ENCODE measurements at regions not wholly inside any gene's neighbourhood (a gene's known extent, or its start where the extent isn't known, plus 50 kb on each side); places are given as distances from the start of the nearest gene placed in this dataset.

DNA sequence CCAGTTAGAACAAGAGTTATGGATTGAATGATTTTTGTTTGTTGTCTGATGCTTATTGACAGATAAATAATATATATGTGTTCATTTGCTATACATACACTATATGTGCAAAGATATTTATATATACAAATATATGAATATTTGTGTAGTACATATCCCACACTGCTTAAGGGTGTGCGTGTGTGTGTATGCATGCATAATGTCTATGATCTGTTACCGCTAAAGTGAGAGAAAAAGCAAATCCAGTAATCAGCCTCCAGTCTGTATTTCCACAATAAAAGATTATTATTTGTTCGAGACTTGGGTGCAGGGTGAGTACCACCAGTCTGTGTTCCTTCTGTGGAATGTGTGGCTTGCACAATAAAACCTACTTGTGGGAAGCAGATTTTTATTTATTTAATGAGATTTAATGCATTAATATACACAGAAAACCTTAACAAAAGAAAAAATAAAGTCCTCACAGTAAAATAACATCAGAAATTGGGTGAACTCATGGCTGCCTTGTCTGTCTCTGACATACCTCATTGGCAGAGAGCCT is 366.0 kb upstream of the TBL1XR1 start:
- TF ChIP-seq, protein P1, sequence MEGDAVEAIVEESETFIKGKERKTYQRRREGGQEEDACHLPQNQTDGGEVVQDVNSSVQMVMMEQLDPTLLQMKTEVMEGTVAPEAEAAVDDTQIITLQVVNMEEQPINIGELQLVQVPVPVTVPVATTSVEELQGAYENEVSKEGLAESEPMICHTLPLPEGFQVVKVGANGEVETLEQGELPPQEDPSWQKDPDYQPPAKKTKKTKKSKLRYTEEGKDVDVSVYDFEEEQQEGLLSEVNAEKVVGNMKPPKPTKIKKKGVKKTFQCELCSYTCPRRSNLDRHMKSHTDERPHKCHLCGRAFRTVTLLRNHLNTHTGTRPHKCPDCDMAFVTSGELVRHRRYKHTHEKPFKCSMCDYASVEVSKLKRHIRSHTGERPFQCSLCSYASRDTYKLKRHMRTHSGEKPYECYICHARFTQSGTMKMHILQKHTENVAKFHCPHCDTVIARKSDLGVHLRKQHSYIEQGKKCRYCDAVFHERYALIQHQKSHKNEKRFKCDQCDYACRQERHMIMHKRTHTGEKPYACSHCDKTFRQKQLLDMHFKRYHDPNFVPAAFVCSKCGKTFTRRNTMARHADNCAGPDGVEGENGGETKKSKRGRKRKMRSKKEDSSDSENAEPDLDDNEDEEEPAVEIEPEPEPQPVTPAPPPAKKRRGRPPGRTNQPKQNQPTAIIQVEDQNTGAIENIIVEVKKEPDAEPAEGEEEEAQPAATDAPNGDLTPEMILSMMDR (IDR thresholded peaks at IDR 0.05; ENCODE audit: unreplicated experiment in 3 of 3) = no peak
- H3K27ac Mint-ChIP-seq = no peak overlapping the region

DNA sequence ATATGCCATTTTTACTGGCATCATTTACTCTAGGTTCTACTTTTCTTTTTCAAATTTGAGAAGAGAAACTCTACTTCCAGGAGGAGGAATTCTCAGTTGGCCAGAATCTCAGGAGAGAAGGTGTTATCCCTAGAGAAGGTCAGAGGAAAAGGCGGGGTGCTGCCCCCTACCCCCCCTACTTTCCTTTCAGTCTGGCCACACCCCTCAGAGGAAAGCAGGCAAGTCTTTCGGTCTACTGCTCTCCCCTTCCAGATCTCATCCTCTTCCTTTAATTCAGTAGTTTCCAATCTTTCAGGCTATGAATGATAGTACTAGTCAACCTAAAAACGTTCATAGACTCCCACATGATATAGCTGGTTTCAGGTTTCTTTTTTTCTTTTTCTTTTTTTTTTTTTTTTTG is 366.5 kb upstream of the TBL1XR1 start:
- Mint-ChIP-seq H3K4me1 (peaks cover 23% of the 10 kb centered on the region), H3K36me3 (ENCODE audit: low read depth) (no peaks in the 10 kb centered on the region), H3K27me3 (ENCODE audit: low read depth) (peaks cover 4% of the 10 kb centered on the region), H3K9me3 (peaks cover 3% of the 10 kb centered on the region), H3K27ac (no peak overlapping the region), H3K4me3 (no peak overlapping the region)
- TF ChIP-seq, protein P1 (IDR thresholded peaks at IDR 0.05; ENCODE audit: unreplicated experiment in 3 of 3) = no peak

More for the DNA sequence above, 366.0 kb upstream of the TBL1XR1 start:
- peaks cover 4% of the 10 kb centered on the region for H3K27me3 Mint-ChIP-seq (ENCODE audit: low read depth)
- peaks cover 23% of the 10 kb centered on the region for H3K4me1 Mint-ChIP-seq
- peaks cover 3% of the 10 kb centered on the region for H3K9me3 Mint-ChIP-seq
- H3K4me3 Mint-ChIP-seq = no peak overlapping the region
- H3K36me3 Mint-ChIP-seq (ENCODE audit: low read depth) = no peaks in the 10 kb centered on the region

DNA sequence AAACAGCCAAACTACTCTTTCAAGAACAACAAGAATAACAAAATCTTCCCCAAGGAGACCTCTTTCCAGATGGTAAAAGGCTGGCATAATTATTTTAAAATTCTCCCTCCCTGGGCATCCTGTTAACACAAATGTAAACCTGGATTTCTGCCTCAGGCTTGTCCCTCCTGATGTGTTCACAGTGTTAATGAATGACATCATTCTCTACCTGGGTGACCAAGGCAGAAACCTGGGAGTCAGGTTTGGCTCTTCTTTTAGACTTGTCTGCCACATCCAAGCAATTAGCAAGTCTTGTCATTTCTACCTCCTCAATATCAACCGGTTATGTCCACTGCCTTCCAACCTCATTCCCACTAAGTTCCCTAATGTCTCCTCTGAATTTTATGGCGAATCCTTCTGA is 368.7 kb upstream of the TBL1XR1 start:
- peaks cover 33% of the 10 kb centered on the region for H3K4me1 Mint-ChIP-seq
- H3K36me3 Mint-ChIP-seq (ENCODE audit: low read depth) = peaks cover 4% of the 10 kb centered on the region
- no peaks in the 10 kb centered on the region for H3K9me3 Mint-ChIP-seq
- no peak overlapping the region for H3K4me3 Mint-ChIP-seq
- H3K27ac Mint-ChIP-seq = no peak overlapping the region
- H3K27me3 Mint-ChIP-seq (ENCODE audit: low read depth) = no peaks in the 10 kb centered on the region
- TF ChIP-seq, protein P1 (IDR thresholded peaks at IDR 0.05; ENCODE audit: unreplicated experiment in 3 of 3) = no peak

DNA sequence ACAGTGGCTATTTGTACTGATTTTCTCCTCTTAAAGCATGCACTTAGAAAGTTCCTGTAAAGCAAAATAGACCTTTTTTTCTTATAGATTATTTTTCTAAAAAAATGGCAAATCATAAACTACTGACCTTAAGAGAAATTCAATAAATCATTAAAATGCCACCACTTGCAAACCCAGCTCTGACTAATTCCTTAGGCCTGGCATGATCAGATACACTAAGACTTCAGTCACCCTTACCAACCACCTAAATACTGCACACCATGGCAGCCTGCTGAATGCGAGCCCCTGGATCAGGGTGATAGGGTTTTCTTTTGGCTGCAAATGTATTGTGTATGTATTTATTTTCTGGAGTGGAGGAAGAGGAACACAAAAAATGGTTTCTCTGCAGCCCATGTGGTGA is 370.6 kb upstream of the TBL1XR1 start:
- Mint-ChIP-seq H3K27ac (no peak overlapping the region), H3K36me3 (ENCODE audit: low read depth) (peaks cover 4% of the 10 kb centered on the region)

DNA sequence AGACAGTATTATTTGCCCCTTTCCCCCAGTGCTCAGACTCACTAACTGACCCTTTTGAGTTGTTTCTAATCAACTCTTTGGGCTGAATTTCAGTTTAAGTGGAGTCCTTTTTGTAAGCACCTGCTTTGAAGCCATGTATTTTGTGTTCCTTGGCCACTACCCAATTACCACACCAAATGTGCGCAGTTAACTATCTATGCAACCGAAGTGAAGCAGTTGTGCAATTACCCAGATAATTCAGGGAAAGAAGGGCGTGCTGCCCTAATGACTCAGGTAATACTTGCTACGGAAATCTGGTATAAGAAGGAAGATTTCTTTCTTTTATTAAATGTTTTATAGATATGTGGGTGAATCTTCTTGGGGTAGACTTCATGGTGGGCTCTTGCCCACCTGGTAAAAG is 371.9 kb upstream of the TBL1XR1 start:
- peaks cover 4% of the 10 kb centered on the region for H3K36me3 Mint-ChIP-seq (ENCODE audit: low read depth)
- peaks cover 29% of the 10 kb centered on the region for H3K4me1 Mint-ChIP-seq
- no peak overlapping the region for H3K4me3 Mint-ChIP-seq
- TF ChIP-seq, protein P1 (IDR thresholded peaks at IDR 0.05; ENCODE audit: unreplicated experiment in 3 of 3) = no peak
- H3K27ac Mint-ChIP-seq = no peak overlapping the region
- H3K27me3 Mint-ChIP-seq (ENCODE audit: low read depth) = no peaks in the 10 kb centered on the region
- no peaks in the 10 kb centered on the region for H3K9me3 Mint-ChIP-seq

More for the DNA sequence above, 370.6 kb upstream of the TBL1XR1 start:
- TF ChIP-seq, protein P1 (IDR thresholded peaks at IDR 0.05; ENCODE audit: unreplicated experiment in 3 of 3) = no peak
- Mint-ChIP-seq H3K27me3 (ENCODE audit: low read depth) (no peaks in the 10 kb centered on the region), H3K9me3 (no peaks in the 10 kb centered on the region), H3K4me1 (peaks cover 40% of the 10 kb centered on the region), H3K4me3 (no peak overlapping the region)

Data from nephron (organoid).